HG03097 (cell line): ENCODE measurements at regions not wholly inside any gene's neighbourhood (a gene's known extent, or its start where the extent isn't known, plus 50 kb on each side); places are given as distances from the start of the nearest gene placed in this dataset.
A peak's percentile ranks its signal among the peaks of the same experiment; 100 is the strongest.

ENCODE experiments used
- ATAC-seq: cut with Tn5 transposase; IDR thresholded peaks from one replicate; pipeline ENCODE4 v1.9.1; 2021; ENCODE audit not compliant: unreplicated experiment, low FRiP score

DNA sequence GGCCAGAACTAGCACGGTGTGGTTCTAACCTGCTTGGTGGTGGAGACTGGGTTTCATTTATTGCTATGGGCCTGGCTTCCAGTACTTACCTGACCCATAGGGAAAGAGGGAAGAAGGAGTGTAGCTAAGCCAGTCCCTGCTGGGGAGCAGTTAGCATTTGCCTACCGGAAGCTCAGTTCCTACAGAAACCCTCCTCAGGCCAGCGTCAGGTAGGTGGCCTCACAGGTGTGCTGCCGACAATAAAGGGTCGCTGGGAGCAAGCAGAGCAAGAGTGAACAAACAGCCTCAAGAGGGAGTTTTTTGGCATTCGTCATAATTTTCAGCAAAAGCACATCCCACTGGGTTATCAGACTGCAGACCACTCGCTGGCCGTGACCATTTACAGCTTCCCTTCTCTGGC lies 740.6 kb upstream of the TENM3 start:
- no peak for ATAC-seq

DNA sequence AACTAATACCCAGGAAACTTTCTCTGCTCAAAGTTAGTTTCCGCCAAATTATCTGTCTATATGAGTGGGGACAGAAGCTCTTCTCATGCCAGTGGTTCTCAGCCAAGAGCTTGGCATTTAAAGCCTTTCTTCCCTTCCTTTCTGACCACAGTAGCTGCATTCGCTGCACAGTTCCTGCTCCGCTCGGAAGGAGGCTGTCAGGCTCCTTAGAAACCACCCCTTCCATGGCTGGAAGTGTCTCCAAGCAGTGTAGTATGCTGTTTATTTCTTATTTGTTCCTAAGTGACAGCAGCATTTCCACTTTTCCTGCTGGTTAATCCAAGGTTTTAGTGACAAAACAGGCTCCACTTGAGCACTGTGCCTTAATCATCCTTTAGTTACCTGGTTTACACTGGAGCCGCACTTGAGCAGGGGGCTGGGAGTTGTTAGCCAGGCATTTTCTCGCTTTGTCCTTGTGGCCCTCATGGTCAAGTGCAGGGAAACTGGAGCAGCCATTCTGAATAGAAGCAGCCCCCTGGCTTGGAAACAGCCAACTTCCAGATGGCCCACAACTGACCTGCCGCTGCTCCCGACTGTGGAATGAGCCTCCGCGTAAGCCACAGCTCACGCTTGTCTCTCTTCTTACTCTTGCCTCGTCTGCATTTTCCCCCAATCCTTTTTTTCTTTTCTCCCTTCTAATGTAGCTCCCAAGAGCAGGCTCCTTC lies 739.4 kb upstream of the TENM3 start:
- ATAC-seq: no peak

DNA sequence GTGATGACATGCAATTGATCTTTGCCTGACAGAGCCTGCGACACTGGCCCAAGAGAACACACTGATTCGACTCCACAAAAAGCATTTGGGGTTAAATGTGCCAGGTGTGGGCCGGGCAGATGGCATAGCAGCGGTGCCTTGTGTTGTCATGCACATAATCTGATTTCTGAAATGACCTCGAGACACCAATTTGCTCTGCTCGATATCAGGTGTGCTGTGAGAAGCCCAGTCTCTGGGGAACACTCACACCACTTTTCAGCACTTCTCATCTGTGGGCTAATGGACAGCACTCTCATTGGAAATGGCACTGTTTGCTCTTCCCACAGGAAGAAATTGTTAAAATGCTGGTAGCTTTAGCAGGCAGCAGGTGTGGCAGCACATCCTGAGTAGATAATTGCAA lies 738.3 kb upstream of the TENM3 start:
- ATAC-seq: no peak

- ATAC-seq: no peak
These were observed 735.9 kb upstream of the TENM3 start for GRCh38 chr4:181507180-181507835.

GRCh38 chr4:181507938-181508337 lies 735.3 kb upstream of the TENM3 start:
- no peak for ATAC-seq

- ATAC-seq: no peak
These were observed 734.6 kb upstream of the TENM3 start for GRCh38 chr4:181508601-181509000.

DNA sequence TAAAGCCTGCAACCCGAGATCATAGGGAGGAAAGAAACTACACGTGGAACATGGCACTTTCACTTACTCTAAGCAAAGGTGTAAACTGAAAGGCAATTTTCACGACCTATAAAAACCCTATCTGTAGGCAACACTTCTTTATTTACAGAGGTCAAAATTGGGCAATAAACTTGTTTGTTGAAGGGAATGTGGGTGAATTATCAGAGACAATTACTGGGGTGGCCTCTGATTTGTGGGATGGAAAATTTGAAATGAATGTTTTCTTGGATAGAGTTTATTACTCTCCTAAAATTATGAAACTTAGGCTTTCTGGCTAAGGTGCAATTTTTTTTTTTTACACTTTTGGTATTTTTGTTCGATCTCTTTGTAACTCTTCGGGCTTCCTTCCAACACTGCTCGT lies 734.1 kb upstream of the TENM3 start:
- no peak for ATAC-seq

DNA sequence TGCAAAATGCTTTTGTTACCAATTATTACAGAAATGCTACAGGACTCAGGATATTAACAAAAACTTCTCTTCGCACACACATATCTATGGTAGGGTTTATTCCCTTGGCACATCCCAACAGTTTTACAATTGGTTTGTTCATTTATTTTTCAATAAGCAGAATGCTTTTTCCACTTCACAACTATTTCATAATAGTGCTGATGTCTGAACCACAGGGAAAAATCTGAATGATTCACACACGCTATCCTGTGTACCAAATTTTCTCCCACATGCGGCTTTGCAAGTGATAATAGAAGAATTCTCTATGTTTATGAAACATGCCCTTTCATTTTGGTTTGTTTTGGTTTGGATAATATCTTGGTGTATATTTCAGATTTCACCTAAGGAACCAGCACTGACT lies 725.7 kb upstream of the TENM3 start:
- ATAC-seq: no peak

DNA sequence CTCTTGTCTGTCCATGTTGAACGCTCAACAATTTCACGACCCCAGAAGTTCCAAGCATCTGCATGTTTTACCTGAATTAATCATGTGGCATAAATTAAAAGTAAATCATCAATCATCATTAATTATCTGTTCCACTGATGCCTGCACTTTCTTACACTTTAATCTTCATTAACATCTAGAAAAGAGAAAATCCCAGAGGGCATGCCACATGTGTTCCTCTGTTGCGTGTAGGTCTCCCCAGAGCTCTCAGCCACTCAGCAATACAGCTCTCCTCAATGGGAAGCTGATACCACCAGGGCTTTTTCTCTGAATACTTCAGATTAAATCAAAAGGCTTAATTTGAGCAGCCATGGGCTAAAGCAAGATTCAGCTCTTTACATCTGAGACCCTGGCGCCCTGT lies 722.4 kb upstream of the TENM3 start:
- ATAC-seq: no peak

- ATAC-seq: no peak
These were observed 719.2 kb upstream of the TENM3 start for GRCh38 chr4:181523973-181524372.

DNA sequence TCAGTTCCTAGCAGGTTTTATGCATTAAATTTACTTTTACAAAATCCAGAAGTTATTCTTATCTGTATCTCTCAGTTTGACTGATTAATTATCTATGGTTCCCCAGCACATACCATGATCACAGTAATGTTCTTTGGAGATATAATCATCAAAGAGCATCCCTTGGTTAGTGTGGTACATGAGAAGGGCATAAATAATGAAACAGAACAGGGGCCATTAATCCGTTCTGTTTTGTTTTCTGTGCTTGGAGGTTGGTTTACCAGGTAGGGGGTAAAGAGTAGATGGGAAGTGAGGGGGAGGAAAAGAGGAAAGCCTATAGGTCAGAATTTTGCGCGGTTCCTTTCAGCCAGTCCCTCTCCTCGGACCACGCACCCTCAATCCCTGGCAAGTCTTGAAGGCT lies 718.7 kb upstream of the TENM3 start:
- no peak for ATAC-seq

DNA sequence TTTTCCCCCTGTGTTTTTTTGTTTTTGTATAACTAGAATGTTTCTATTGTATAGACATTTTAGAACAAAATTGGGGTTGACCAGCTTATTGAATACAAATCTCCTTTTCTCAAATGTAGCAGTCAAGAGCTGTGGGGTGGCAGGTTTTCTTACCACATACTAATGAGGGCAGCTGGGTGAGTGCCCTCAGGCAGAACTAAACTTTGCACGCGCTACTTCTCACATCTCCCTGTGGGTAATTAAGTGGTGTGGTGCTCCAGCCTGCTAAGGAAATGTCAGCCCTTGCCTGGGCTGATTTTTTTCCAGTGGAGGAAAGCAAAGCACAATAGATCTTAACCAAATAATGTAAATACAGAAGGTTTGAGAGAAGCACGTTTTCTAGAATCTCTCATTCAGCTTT lies 717.6 kb upstream of the TENM3 start:
- no peak for ATAC-seq

GRCh38 chr4:181528570-181529184 lies 714.5 kb upstream of the TENM3 start:
- peak; percentile 63 for ATAC-seq

DNA sequence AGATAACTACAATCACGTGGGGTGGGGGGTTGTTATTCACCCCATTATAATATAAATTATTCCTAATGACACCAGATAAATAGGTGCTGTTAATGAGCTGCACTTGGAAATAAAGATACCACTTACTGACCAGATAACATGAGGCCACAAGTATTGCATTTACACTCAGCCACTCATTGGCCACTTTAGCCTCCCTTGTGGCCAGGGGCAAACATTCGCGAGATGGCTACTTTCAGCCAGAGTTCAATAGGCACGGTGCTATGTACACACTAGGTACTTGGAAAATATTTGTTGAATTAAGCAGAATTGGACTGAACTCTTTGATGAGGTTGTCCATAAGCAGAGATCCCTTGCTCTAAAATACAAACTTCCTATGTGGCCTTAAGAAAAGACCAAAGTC lies 713.7 kb upstream of the TENM3 start:
- no peak for ATAC-seq

- ATAC-seq: no peak
These were observed 706.9 kb upstream of the TENM3 start for GRCh38 chr4:181536196-181536746.

- no peak for ATAC-seq
These were observed 706.3 kb upstream of the TENM3 start for GRCh38 chr4:181536811-181537434.

DNA sequence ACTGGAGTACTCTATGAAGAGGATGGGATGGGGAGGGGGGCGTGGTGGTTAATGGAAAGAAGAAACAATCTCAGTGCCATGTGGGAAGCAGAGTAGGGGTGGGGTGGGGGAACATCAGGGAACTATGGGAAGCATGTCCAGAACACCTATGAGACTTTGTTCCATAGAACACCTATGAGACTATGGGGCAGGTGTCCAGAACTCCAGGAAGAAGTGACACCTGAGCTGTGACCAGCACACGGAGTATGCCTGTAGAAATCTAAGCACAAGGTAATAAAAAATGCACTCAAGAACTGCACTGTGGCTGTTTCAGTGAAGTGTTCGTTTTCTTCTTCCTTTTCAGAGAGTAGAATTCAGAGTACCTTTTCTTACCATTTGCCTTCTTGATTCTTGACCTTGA lies 704.8 kb upstream of the TENM3 start:
- ATAC-seq: no peak

DNA sequence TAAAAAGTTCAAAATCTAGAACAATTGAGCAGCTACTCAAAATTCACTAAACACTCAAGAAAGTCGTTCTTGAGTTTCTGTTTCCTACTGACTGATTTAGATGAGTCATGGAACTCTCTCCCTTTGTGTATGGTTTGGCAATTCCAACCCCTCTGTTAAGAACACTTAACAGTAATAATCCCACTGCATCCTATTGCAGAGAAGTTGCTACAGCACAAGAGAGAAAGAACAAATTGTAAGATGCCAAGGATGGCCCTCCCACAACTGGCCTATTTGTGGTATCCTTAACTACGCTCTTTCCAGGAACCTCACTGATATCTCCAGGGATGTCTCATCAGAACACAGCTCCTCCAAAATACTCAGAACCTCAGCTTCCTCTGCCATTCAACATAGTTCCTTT lies 701.8 kb upstream of the TENM3 start:
- ATAC-seq: no peak

GRCh38 chr4:181548873-181549575 lies 694.2 kb upstream of the TENM3 start:
- no peak for ATAC-seq

DNA sequence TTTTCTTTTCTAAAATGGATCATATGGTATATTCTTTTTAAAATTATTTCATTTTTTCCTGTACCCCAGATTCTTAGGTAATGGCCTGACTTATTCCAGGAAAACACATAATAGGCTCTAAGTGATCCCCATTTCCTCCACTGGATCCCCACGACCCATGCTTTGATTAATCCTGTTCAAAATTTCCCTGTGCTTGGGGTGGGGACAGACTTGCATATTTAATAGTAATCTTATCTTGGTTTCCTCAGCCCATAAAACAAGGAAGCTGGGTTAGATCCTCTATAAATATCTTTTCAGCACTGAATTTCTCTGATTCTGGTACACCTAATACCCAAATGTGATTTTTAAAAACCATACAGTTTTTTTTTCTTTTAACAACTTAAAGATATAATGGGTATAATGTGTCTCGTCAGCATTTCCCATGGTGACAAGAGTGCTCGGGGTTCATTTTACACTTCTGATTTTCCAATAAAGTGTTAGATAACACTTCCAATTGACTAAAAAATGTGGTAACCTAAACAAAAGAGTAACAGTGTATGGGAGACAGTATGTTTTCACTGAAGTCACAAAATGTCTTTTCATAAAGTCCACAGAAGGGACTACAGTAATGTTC lies 693.5 kb upstream of the TENM3 start:
- ATAC-seq: no peak
